T-helper 2 cell treated with Interferon-gamma antibody and Interleukin-4, amounts not matched to agents 5 μg/mL and 100 μg/mL, for 36 hours (primary cell): ENCODE measurements at regions not wholly inside any gene's neighbourhood (a gene's known extent, or its start where the extent isn't known, plus 50 kb on each side); places are given as distances from the start of the nearest gene placed in this dataset.
"Not testable (repeated sequence)": the region's sequence is repeated elsewhere in the genome, so short reads cannot be mapped to it uniquely, and the experiment has no call there.

Experiments
- DNase-seq: peaks from one replicate; pipeline ENCODE4 v3.0.0; 2021; ENCODE audit warnings: low spot score
- H3K27ac Mint-ChIP-seq: one replicate; pipeline ENCODE4 v1.8.0; 2021; ENCODE audit warnings: mild to moderate bottlenecking, mixed read lengths
- H3K27me3 Mint-ChIP-seq: one replicate; pipeline ENCODE4 v1.8.0; 2021; ENCODE audit warnings: low read depth, mixed read lengths
- H3K36me3 Mint-ChIP-seq: one replicate; pipeline ENCODE4 v1.8.0; 2021; ENCODE audit warnings: low read depth, mixed read lengths
- H3K4me1 Mint-ChIP-seq: one replicate; pipeline ENCODE4 v1.8.0; 2021; ENCODE audit warnings: low read depth, mixed read lengths
- H3K4me3 Mint-ChIP-seq: one replicate; pipeline ENCODE4 v1.8.0; 2022; ENCODE audit warnings: mild to moderate bottlenecking, moderate library complexity, mixed read lengths
- H3K9me3 Mint-ChIP-seq: one replicate; pipeline ENCODE4 v1.8.0; 2021; ENCODE audit warnings: mixed read lengths

GRCh38 chr21:10348150-10348549 is 173.2 kb upstream of the TPTE start:
- not testable (repeated sequence) for H3K27ac Mint-ChIP-seq, DNase-seq, H3K27me3 Mint-ChIP-seq, H3K36me3 Mint-ChIP-seq, H3K4me3 Mint-ChIP-seq, H3K4me1 Mint-ChIP-seq
- H3K9me3 Mint-ChIP-seq: peaks cover 67% of the 10 kb centered on the region

GRCh38 chr21:10354851-10355578 is 166.4 kb upstream of the TPTE start:
- not testable (repeated sequence) for DNase-seq, H3K4me3 Mint-ChIP-seq, H3K36me3 Mint-ChIP-seq, H3K27ac Mint-ChIP-seq, H3K27me3 Mint-ChIP-seq, H3K4me1 Mint-ChIP-seq
- peaks cover 76% of the 10 kb centered on the region for H3K9me3 Mint-ChIP-seq

- H3K36me3 Mint-ChIP-seq, H3K27ac Mint-ChIP-seq, H3K4me3 Mint-ChIP-seq, DNase-seq, H3K4me1 Mint-ChIP-seq, H3K27me3 Mint-ChIP-seq: not testable (repeated sequence)
- peaks cover 76% of the 10 kb centered on the region for H3K9me3 Mint-ChIP-seq
Observed at GRCh38 chr21:10359120-10359519, 162.3 kb upstream of the TPTE start.

GRCh38 chr21:10359911-10360310 is 161.5 kb upstream of the TPTE start:
- not testable (repeated sequence) for DNase-seq, H3K4me3 Mint-ChIP-seq, H3K4me1 Mint-ChIP-seq, H3K27ac Mint-ChIP-seq, H3K27me3 Mint-ChIP-seq, H3K36me3 Mint-ChIP-seq
- peaks cover 68% of the 10 kb centered on the region for H3K9me3 Mint-ChIP-seq

GRCh38 chr21:10361214-10361736 is 160.1 kb upstream of the TPTE start:
- H3K4me3 Mint-ChIP-seq, H3K4me1 Mint-ChIP-seq, DNase-seq, H3K27ac Mint-ChIP-seq, H3K27me3 Mint-ChIP-seq, H3K36me3 Mint-ChIP-seq: not testable (repeated sequence)
- H3K9me3 Mint-ChIP-seq: peaks cover 58% of the 10 kb centered on the region

GRCh38 chr21:10362816-10363215 is 158.6 kb upstream of the TPTE start:
- H3K4me1 Mint-ChIP-seq, H3K27ac Mint-ChIP-seq, H3K4me3 Mint-ChIP-seq, DNase-seq, H3K36me3 Mint-ChIP-seq, H3K27me3 Mint-ChIP-seq: not testable (repeated sequence)
- H3K9me3 Mint-ChIP-seq: peaks cover 46% of the 10 kb centered on the region

GRCh38 chr21:10363321-10363720 is 158.1 kb upstream of the TPTE start:
- not testable (repeated sequence) for H3K27ac Mint-ChIP-seq, DNase-seq, H3K27me3 Mint-ChIP-seq, H3K4me3 Mint-ChIP-seq, H3K4me1 Mint-ChIP-seq, H3K36me3 Mint-ChIP-seq
- peaks cover 42% of the 10 kb centered on the region for H3K9me3 Mint-ChIP-seq

GRCh38 chr21:10366210-10366609 is 155.2 kb upstream of the TPTE start:
- not testable (repeated sequence) for H3K27me3 Mint-ChIP-seq, DNase-seq, H3K36me3 Mint-ChIP-seq, H3K27ac Mint-ChIP-seq, H3K4me3 Mint-ChIP-seq, H3K4me1 Mint-ChIP-seq
- H3K9me3 Mint-ChIP-seq: peaks cover 32% of the 10 kb centered on the region

GRCh38 chr21:10367586-10367985 is 153.8 kb upstream of the TPTE start:
- not testable (repeated sequence) for H3K4me1 Mint-ChIP-seq, H3K27me3 Mint-ChIP-seq, DNase-seq, H3K27ac Mint-ChIP-seq, H3K4me3 Mint-ChIP-seq, H3K36me3 Mint-ChIP-seq
- H3K9me3 Mint-ChIP-seq: peaks cover 18% of the 10 kb centered on the region

- not testable (repeated sequence) for H3K27me3 Mint-ChIP-seq
Observed at GRCh38 chr21:10368323-10368798, 153.0 kb upstream of the TPTE start.

GRCh38 chr21:10369289-10369688 is 152.1 kb upstream of the TPTE start:
- not testable (repeated sequence) for H3K27me3 Mint-ChIP-seq, H3K27ac Mint-ChIP-seq, H3K36me3 Mint-ChIP-seq, H3K4me3 Mint-ChIP-seq, H3K4me1 Mint-ChIP-seq, DNase-seq
- H3K9me3 Mint-ChIP-seq: peaks cover 10% of the 10 kb centered on the region

More at GRCh38 chr21:10368323-10368798, 153.0 kb upstream of the TPTE start:
- not testable (repeated sequence) for H3K4me3 Mint-ChIP-seq, H3K4me1 Mint-ChIP-seq, H3K27ac Mint-ChIP-seq, H3K36me3 Mint-ChIP-seq
- DNase-seq: peak; percentile 16
- H3K9me3 Mint-ChIP-seq: peaks cover 11% of the 10 kb centered on the region

GRCh38 chr21:10377758-10378157 is 143.6 kb upstream of the TPTE start:
- H3K27ac Mint-ChIP-seq, H3K4me3 Mint-ChIP-seq, H3K36me3 Mint-ChIP-seq, DNase-seq, H3K27me3 Mint-ChIP-seq, H3K4me1 Mint-ChIP-seq: not testable (repeated sequence)
- peaks cover 29% of the 10 kb centered on the region for H3K9me3 Mint-ChIP-seq

- not testable (repeated sequence) for H3K36me3 Mint-ChIP-seq, DNase-seq, H3K4me3 Mint-ChIP-seq, H3K4me1 Mint-ChIP-seq, H3K27me3 Mint-ChIP-seq, H3K27ac Mint-ChIP-seq
- peaks cover 25% of the 10 kb centered on the region for H3K9me3 Mint-ChIP-seq
Observed at GRCh38 chr21:10379816-10380215, 141.6 kb upstream of the TPTE start.

GRCh38 chr21:10381687-10382060 is 139.7 kb upstream of the TPTE start:
- not testable (repeated sequence) for H3K4me3 Mint-ChIP-seq, H3K27me3 Mint-ChIP-seq, H3K36me3 Mint-ChIP-seq, H3K4me1 Mint-ChIP-seq, DNase-seq, H3K27ac Mint-ChIP-seq
- peaks cover 15% of the 10 kb centered on the region for H3K9me3 Mint-ChIP-seq

- H3K9me3 Mint-ChIP-seq: peaks cover 15% of the 10 kb centered on the region
- DNase-seq, H3K4me1 Mint-ChIP-seq, H3K27ac Mint-ChIP-seq, H3K4me3 Mint-ChIP-seq, H3K36me3 Mint-ChIP-seq, H3K27me3 Mint-ChIP-seq: not testable (repeated sequence)
Observed at GRCh38 chr21:10382135-10382534, 139.2 kb upstream of the TPTE start.
